ENCODE measurements at regions not wholly inside any gene's neighbourhood (a gene's known extent, or its start where the extent isn't known, plus 50 kb on each side); places are given as distances from the start of the nearest gene placed in this dataset.
"Not testable (repeated sequence)": the region's sequence is repeated elsewhere in the genome, so short reads cannot be mapped to it uniquely, and the experiment has no call there.

GRCh38 chr10:109727436-109727835 is 195.9 kb downstream of the XPNPEP1 start:
- no peak for DNase-seq

GRCh38 chr10:109726473-109726872 is 196.8 kb downstream of the XPNPEP1 start:
- DNase-seq: peak; percentile 7 to 19

- DNase-seq: no peak
These were observed 200.0 kb downstream of the XPNPEP1 start for GRCh38 chr10:109723305-109723704.

- no peak for DNase-seq
These were observed 201.8 kb downstream of the XPNPEP1 start for GRCh38 chr10:109721453-109722064.

GRCh38 chr10:109706026-109706560 is 217.2 kb downstream of the XPNPEP1 start:
- no peak for DNase-seq

- DNase-seq: no peak
These were observed 221.6 kb downstream of the XPNPEP1 start for GRCh38 chr10:109701633-109702215.

GRCh38 chr10:109698882-109699664 is 224.2 kb downstream of the XPNPEP1 start:
- no peak for DNase-seq

GRCh38 chr10:109698086-109698485 is 225.2 kb downstream of the XPNPEP1 start:
- peak; percentile 57 to 82 for DNase-seq

GRCh38 chr10:109696981-109697775 is 226.1 kb downstream of the XPNPEP1 start:
- DNase-seq: peak; percentile 59 to 76

- DNase-seq: no peak
These were observed 226.8 kb downstream of the XPNPEP1 start for GRCh38 chr10:109696462-109696861.

- DNase-seq: no peak
These were observed 227.3 kb downstream of the XPNPEP1 start for GRCh38 chr10:109695988-109696387.

GRCh38 chr10:109689785-109690184 is 233.5 kb downstream of the XPNPEP1 start:
- no peak for DNase-seq

- DNase-seq: no peak
These were observed 243.8 kb downstream of the XPNPEP1 start for GRCh38 chr10:109679478-109679877.

- no peak for DNase-seq
These were observed 244.5 kb downstream of the XPNPEP1 start for GRCh38 chr10:109678857-109679256.

- DNase-seq: no peak
These were observed 246.6 kb downstream of the XPNPEP1 start for GRCh38 chr10:109676703-109677102.

- DNase-seq: no peak
These were observed 254.6 kb downstream of the XPNPEP1 start for GRCh38 chr10:109668703-109669102.

GRCh38 chr10:109668154-109668665 is 255.1 kb downstream of the XPNPEP1 start:
- no peak for DNase-seq

GRCh38 chr10:109665321-109665720 is 258.0 kb downstream of the XPNPEP1 start:
- DNase-seq: no peak

- DNase-seq: no peak
These were observed 258.8 kb downstream of the XPNPEP1 start for GRCh38 chr10:109664554-109664953.

- no peak for DNase-seq
These were observed 260.2 kb downstream of the XPNPEP1 start for GRCh38 chr10:109663122-109663521.

- DNase-seq: not testable (repeated sequence)
These were observed 270.7 kb downstream of the XPNPEP1 start for GRCh38 chr10:109652612-109653011.

- no peak for DNase-seq
These were observed 273.1 kb downstream of the XPNPEP1 start for GRCh38 chr10:109650228-109650627.

GRCh38 chr10:109647627-109648026 is 275.7 kb downstream of the XPNPEP1 start:
- no peak for DNase-seq
